ENCODE measurements at regions not wholly inside any gene's neighbourhood (a gene's known extent, or its start where the extent isn't known, plus 50 kb on each side); places are given as distances from the start of the nearest gene placed in this dataset.
"Not testable (repeated sequence)": the region's sequence is repeated elsewhere in the genome, so short reads cannot be mapped to it uniquely, and the experiment has no call there.

GRCh38 chr3:181330257-181330656 is 340.7 kb upstream of the DNAJC19 start:
- DNase-seq (ENCODE audit: low spot score) = no peak

GRCh38 chr3:181329024-181329423 is 339.5 kb upstream of the DNAJC19 start:
- DNase-seq (ENCODE audit: low spot score) = no peak

DNA sequence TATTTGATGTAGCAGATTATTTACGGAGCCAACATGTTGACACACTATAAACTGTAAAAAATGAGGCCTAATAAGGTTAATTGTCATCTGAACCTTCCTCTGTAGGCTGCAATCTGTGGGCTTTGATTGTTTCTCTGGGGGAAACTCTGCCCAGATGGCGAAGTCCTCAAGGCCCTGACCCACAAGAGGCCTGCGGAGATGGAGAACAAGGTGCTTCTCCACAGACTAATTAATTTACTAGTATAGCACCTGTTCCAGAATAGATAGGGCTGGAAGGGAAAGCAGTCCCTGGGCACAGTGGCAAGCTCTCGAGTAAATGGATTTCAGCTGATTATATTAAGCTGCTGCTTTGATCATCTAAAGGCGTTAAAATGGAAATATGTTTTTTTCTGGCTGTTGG is 338.8 kb upstream of the DNAJC19 start:
- DNase-seq (ENCODE audit: low spot score) = no peak

- DNase-seq (ENCODE audit: low spot score) = no peak
Observed at GRCh38 chr3:181327349-181327748, 337.8 kb upstream of the DNAJC19 start.

DNA sequence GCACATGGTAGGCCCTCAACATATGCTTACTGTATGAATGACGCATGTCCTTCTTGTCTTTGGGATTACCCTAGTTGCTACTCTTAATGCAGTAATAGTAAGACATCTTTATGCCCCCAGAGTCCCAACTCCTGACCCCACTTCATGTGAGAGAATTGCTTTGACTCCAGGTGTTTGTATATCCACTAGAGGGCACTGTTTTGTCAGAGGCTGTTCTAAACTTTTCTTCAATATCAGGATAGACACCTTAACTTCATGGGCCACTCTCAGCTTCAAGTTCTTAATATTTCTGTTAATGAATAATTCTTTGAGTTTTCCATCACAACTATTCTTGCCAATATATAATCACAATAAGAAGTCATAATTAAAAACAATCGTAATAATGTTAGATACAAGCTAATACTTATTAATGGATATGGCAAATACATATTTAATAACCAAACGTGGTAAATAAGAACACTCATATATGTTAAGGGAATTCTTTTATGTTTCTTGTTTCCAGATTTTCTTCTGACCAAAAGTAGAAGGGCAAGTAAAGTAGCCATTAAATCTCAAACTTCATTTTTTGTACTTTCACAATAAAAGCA is 337.2 kb upstream of the DNAJC19 start:
- peak; percentile 6 for DNase-seq (ENCODE audit: low spot score)

DNA sequence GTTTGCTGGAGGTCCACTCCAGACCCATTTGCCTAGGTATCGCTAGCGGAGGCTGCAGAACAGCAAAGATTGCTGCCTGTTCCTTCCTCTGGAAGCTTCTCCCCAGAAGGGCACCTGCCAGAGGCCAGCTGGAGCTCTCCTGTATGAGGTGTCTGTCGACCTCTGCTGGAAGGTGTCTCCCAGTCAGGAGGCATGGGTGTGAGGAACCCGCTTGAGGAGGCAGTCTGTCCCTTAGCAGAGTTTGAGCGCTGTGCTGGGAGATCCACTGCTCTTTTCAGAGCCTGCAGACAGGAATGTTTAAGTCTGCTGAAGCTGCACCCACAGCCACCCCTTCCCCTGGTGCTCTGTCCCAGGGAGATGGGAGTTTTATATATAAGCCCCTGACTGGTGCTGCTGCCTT is 335.0 kb upstream of the DNAJC19 start:
- not testable (repeated sequence) for DNase-seq (ENCODE audit: low spot score)

- no peak for DNase-seq (ENCODE audit: low spot score)
Observed at GRCh38 chr3:181318321-181318720, 328.8 kb upstream of the DNAJC19 start.

DNA sequence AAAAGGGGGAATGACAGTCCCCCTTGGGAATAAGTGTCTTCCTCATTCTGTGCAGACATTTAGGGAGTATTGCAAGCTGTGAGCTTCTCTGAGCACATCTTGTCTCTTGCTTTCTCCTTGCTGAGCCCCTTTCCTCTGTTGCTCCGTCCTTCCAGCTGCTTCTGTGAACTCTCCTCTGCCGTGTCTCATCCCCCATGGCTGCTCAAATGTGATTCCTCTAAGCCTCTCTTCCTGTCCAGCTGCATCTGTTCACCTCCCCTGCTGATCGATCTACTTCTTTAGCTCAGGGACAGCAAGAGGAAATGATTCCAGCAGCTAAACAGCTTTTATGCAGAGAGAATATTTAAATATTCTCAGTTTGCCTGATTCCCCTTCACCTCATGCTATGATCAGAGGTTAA is 328.0 kb upstream of the DNAJC19 start:
- DNase-seq (ENCODE audit: low spot score) = no peak

GRCh38 chr3:181316482-181316881 is 326.9 kb upstream of the DNAJC19 start:
- DNase-seq (ENCODE audit: low spot score) = no peak

GRCh38 chr3:181313335-181313734 is 323.8 kb upstream of the DNAJC19 start:
- no peak for DNase-seq (ENCODE audit: low spot score)

GRCh38 chr3:181311186-181311585 is 321.6 kb upstream of the DNAJC19 start:
- DNase-seq (ENCODE audit: low spot score) = no peak

DNA sequence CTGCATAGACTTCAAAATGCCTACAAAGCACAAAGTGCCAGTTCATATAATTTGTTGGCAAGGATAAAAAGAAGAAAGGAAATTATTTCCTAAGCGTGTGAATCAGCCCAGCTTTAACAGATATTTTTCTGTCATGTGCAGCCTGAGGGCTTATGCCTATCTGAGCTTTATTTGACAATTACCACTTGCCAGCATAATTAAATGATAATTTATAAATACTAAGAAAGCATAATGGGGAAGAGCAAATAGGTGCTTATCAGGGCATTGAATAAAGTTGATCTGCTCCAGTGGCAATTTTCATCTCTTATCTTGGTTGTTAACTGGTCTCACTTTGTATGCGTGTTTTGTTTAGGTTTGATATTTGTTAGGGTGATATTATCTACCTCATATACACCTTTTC is 313.4 kb upstream of the DNAJC19 start:
- DNase-seq (ENCODE audit: low spot score) = no peak

GRCh38 chr3:181300033-181300432 is 310.5 kb upstream of the DNAJC19 start:
- DNase-seq (ENCODE audit: low spot score) = no peak

DNA sequence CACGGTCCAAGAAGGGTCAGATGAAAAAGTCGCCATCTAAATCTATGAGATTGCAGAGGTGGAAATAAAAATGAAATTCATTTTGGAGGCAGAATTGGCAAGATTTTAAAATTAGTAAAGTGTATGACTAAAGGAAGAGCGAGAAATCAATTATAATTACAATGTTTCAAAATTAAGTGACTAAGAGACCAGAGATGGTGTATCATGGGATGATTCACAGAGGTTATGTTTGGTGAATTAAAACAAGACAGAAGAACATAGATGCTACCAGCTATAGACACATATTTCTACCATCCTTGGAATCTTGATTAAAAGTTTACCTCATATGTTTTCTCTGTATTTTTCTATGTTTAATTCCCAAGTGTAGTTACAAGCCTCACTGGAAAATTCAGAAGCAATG is 308.9 kb upstream of the DNAJC19 start:
- no peak for DNase-seq (ENCODE audit: low spot score)

GRCh38 chr3:181292984-181293383 is 303.4 kb upstream of the DNAJC19 start:
- peak; percentile 3 for DNase-seq (ENCODE audit: low spot score)

GRCh38 chr3:181290941-181291340 is 301.4 kb upstream of the DNAJC19 start:
- DNase-seq (ENCODE audit: low spot score) = no peak

DNA sequence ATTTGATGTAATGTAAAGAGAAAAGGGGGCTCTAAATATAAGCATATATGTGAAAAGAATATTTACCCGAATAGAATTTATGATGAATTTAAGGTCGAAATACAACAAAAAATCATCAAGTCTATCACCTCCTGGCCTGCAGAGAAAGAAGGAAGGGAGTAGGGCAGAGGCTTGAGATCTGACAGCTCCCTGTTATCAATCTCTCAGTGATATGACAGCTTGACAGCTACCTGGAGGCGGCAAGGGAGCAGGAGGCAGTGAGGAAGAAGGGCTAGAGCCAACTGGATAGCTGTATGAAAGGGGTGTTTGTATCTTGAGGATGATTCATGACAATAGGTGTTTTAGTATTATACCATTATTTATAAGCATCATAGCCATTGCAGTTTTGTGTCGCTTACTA is 299.8 kb upstream of the DNAJC19 start:
- no peak for DNase-seq (ENCODE audit: low spot score)

- no peak for DNase-seq (ENCODE audit: low spot score)
Observed at GRCh38 chr3:181288145-181288544, 298.6 kb upstream of the DNAJC19 start.

- DNase-seq (ENCODE audit: low spot score) = no peak
Observed at GRCh38 chr3:181279239-181279565, 289.7 kb upstream of the DNAJC19 start.

DNA sequence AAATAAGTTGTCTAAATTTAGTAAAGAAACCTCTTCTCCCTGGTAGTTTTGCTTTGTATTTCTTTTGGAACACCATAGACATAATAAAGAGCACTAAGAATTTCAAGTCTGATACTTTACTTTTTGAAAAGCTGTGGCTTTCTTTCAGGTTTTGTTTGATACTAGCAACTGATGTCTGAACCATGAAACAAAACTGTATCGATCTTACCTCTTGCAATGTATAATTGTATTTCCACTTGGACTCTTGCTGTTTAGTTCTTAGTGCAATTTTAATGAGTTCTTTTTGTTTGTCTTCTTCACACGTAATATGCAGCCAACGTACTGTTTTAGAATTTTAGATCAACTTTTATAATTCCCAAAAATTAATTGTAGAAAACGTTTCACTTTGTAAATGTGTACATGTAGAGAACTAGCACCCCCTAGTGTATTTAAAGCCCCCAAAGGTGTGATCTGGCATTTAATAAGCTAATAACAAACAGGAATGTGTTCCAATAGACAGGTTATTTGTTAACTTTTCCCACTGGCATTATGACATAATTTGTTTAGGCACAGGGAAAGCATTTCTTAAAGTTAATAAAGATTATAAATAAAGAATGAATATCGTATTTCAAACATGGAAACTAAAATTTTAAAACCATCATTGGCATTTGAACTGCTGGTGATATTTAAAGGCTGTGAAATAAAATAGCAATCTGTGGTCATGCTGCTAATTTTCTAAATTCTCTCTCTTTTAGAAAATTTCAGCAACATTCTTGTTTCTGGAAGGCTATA is 289.1 kb upstream of the DNAJC19 start:
- no peak for DNase-seq (ENCODE audit: low spot score)

DNA sequence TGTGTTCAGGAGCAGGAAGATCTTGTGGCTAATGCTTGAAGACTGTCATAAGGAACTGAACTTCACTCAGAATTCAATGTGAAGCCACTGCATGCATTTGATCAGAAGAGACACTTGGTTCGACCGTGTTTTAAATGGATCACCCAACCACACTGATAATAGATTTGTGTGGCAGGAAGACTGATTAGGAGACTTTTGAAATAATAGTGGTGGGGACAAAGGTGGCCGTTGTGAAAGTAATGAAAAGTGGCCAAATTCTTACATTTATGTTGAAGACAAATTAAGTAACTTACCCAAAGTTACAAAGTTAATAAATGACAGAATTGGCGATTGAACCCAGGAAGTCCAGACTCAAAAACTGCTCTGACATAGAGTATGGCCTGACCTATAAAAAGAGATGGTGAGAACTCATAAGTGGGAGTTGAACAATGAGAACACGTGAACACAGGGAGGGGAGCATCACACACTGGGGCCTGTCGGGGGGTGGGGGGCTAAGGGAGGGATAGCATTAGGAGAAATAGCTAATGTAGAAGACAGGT is 286.9 kb upstream of the DNAJC19 start:
- no peak for DNase-seq (ENCODE audit: low spot score)

DNA sequence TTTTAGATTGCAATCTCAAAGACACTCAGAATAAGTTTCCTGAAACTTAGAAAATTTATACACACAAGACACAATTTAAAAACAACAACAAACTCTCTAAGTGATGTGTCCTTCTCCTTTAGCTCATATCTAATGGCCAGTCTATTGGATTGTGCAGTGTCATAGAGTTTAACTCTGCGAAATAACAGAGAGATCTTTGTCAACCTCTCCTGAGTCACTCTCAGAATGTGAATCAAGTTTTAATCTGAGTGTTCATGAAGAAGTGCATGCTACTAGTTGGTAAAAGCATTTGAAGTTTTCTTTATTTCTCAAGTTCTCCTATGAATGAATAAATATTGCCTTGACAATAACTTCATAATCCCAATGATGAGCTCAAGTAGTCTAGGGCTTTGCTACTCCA is 284.5 kb upstream of the DNAJC19 start:
- no peak for DNase-seq (ENCODE audit: low spot score)

DNA sequence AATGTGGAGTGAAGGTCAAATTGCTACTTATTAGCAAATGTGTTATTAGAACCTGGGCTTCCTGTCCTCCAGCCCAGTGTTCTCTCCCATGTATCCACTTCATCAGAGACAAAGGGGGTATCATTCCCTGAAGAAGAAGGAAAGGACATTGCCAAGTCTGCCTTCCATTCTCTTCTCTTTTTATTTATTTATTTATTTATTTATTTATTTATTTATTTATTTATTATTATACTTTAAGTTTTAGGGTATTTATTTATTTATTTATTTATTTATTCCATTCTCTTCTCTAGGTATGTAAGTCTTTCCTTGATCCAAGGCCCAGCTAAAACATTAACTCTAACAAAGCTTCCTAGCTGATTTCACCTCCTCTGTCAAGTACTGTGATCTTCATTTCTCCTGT is 277.8 kb upstream of the DNAJC19 start:
- no peak for DNase-seq (ENCODE audit: low spot score)

Data from AG08396 (cell line).